ENCODE measurements at regions not wholly inside any gene's neighbourhood (a gene's known extent, or its start where the extent isn't known, plus 50 kb on each side); places are given as distances from the start of the nearest gene placed in this dataset.
A peak's percentile ranks its signal among the peaks of the same experiment; 100 is the strongest.

DNA sequence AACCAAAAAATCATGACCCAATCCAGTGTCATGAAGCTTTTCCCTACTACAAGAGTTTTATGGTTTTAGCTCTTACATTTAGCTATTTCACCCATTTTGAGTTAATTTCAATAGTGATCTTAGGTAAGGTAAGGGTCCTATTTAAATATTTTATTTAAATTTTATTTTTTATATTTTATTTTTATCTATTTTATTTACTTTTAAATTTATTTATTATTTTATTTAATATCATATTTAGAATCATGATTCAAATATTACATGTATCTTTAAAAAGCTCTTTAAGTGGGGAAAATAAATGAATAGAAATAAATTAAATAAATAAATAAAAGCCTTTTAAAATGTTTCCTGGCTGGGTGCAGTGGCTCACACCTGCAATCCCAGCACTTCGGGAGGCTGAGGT is 276.0 kb downstream of the SKIDA1 start:
- DNase-seq = no peak

DNA sequence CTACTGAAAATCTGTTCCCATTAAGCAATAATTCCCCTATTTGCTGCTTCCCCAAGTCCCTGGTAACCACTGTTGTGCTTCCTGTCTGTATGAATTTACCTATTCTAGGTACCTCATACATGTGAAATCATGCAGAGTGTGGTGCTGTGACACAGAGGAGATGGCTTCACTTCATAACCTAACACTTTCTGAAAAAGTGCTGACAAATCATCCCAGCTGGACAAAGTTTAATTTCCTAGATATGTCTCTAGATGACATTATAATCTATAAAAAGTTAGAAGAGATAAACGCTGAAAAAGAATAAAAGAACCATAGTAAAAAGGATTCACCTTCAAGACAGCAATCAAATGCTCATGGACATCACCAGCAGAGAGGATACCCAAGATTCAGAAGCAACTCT is 277.9 kb downstream of the SKIDA1 start:
- no peak for DNase-seq

DNA sequence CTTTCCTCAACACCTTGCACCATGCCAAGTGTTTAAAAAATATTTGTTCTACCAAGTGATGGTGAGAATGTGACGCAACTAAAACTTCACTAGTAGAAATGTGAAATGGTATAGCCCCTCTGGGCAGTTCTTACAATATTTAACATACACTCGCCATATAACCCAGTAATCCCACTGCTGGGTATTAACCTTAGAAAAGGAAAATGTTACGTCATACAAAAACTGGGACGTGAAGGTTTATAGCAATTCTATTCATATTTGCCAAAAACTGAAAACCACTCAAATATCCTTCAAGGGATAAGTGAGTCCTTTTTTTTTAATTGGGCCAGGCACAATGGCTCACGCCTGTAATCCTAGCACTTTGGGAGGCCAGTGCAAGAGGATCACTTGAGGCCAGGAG is 279.3 kb downstream of the SKIDA1 start:
- no peak for DNase-seq

DNA sequence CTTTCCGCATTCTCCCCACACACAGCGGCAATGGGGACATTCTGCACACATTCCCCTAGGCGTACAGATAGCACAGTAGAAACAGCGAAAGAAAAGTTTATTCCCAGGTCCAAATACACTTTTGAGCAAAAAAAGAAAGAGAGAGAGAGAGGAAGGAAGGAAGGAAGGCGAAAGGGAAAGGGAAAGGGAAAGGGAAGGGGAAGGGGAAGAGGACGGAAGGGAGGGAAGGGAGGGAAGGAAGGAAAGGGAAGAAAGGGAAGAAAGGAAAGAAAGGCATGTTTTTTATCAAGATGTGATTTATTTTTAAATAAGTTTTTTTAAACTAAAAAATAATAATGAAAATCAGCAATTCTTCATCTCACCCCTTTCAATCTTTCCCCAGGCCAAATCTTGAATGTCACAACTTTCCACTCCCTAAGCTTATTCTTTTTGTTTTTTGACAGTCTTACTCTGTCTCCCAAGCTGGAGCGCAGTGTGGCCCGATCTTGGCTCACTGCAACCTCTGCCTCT is 281.7 kb downstream of the SKIDA1 start:
- DNase-seq = no peak

DNA sequence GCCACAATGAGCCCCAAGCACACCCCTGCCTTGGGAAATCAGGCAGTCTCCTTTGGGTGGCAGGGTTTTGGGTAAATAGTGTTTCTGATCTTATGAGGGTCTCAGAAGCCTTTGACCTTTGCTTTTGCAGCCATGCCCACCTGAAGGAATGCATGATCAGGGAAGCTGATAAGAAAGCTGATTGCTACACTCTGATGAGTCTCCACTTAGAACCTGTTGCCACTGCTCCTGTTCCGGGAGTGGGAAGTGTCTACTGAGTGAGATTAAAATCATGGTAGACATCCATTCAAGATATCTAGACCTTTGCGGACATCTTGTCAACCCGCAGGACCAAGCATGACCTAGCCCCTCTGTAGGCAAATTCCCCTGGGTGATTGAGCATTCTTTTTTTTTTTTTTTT is 282.6 kb downstream of the SKIDA1 start:
- DNase-seq = no peak

DNA sequence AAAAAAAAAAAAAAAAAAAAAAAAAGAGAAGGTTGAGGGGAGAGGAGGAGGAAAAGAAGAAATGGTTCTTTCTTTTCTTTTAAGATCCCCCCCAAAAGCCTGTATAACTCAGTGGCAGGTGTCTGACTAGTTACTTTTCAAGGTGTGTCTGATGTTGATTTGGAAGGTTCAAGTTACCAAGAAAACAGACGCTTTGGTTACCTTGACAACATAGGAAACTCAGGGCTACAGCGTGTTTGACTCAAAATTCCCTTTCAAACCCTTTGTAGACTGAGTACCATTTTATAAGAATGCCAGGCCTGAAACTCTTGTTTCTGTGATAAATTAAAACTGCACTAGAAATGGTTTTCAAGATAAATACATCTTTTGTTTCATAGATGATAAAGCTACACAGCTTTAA is 286.8 kb downstream of the SKIDA1 start:
- no peak for DNase-seq

DNA sequence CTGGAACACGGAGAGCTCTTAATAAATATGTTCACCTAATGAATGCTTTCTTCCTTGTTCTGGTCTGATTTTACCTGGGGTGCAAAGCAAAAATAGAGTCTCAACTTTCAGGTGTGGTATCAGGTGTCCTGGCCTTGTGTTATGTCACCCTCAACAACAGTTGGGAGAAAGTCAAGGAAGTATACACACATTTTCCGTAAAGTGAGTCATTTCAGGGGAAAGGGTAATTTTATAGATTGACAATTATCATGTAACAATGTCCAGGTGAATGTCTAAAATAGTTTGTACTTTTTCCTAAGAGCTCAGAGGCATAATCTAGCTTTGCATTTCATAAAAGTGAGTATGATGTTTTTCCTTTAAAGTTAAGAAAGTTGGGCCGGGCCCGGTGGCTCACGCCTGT is 287.4 kb downstream of the SKIDA1 start:
- DNase-seq = no peak

DNA sequence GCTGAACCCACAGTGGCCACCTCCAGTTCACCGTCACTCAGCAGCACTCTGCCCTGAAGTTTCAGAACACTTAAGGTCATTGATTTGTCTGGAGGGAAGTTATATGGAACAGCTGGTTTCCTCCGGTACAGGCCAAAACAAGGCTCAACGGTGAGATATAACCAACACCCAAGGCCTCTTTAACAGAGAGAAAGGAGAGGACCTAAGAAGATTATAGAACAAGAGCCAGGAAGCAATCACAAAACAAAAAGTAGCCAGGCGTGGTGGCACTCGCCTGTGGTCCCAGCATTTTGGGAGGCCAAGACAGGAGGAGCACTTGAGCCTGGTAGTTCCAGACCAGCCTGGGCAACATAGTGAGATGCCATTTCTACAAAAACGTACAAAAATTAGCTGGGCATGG is 290.7 kb downstream of the SKIDA1 start:
- no peak for DNase-seq

DNA sequence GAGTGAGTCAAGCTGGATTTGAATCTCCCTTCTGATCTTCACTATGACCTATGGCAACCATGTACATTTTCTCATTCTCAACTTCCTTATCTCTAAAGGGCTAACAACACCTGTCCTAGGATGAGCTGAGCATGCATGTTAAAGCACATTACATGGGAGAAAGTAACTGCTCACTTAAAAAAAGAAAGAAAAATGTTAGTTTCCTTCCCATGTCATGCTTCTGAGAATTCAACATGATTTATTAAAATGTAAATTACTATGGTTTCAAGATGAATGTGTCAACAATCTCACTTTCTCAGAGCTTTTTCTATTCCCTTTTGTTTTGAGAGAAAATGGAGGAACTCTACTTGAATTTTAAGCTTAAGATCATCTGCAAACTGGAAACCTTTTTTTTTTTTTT is 295.3 kb downstream of the SKIDA1 start:
- DNase-seq = no peak

DNA sequence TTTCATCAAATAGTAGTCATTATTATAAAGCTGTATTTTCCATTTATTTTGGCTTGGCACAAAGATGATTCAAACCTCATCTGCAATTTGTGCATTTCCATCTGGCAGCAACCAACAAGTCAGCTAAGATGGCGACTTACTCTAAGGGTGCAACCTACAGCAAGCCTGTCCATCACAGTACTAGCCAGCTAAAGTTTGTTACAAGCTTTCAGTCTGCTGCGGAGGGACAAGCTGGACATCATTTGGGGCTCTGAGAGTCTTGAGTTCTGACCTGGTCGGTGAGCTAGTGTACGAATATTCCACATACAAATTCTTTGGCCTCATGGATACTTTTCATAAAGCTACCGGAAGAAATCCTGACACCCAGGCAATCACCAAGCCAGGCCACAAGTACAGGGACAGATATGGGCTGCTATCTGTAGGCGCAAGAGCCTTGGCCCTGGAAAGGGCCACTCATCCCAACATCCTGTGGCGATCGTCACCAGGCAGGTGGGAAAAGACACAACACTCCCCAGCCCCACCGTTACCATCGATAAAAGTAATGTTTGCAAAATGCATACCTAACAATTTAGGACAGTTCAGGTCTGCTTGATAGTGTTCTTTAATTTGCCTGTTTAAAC is 307.6 kb downstream of the SKIDA1 start:
- DNase-seq = no peak

DNA sequence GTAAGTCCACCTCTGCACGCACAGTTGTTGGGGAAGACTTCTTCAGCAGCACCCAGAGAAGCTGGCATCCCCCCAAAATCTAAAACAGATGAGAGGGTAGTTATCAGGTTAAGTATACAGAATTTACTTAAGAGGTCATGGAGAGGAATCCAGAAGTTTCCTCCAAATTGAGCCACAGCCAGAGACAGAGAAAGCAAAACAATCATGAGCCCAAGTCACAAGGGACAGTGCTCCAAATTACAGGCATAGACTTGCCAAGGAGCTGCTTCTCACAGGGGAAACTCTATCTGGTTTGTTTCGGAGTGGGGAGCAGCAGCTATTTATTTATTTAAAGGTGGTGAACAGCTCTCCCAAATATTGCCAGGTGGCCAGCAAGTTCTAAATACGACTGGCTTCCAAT is 308.4 kb downstream of the SKIDA1 start:
- no peak for DNase-seq

DNA sequence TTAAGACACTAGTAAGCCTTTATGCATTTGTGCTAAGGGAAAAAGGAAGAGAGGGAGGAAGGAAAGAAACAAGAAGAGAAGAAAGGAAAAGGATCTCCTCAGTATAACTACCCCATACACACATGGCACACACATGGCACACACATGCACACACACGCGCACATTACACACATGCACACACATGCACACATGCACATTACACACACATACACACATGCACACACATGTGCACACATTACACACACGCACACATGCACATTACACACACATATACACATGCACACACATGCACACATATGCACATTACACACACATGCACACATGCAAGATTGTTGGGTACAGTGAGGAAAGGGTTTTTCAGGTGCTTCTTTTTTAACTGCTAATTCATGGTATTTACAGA is 311.2 kb downstream of the SKIDA1 start:
- no peak for DNase-seq

DNA sequence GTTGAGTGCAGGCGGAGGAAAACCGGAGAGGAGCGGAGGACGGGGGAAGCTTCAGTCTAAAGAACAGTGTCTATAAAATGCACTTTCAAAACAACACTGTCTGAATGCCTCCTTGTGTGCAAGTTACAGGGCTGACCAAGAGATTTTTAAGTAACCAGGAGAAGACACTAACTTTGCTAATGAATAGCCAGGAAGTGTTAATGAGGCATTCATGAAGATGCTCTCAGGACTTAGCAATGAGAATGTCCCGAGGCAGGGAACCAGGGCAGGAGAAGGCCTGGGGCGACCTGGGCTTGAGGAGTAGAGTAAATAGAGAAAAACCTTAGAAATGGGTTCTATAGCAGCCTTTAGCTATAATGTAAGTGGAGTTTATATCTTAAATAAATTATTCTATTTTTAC is 312.1 kb downstream of the SKIDA1 start:
- no peak for DNase-seq

DNA sequence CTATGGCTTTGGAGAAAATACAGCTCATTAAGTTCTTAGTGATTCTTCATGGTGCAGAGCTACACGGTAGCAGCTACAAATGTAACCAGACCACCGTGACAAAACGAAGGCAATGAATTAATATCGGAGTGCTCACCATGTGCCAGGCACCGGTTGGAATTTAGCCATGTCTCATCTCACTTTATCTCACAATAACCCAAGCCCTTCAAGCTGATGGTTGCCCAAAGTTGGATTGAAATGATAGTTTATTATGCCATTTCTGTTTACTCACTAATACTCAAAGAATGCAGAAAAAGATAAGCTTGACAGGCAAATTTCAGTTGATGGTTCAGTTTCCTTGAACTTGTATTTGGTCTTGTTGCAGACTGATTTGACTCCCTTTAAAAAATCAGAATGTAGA is 312.6 kb downstream of the SKIDA1 start:
- no peak for DNase-seq

DNA sequence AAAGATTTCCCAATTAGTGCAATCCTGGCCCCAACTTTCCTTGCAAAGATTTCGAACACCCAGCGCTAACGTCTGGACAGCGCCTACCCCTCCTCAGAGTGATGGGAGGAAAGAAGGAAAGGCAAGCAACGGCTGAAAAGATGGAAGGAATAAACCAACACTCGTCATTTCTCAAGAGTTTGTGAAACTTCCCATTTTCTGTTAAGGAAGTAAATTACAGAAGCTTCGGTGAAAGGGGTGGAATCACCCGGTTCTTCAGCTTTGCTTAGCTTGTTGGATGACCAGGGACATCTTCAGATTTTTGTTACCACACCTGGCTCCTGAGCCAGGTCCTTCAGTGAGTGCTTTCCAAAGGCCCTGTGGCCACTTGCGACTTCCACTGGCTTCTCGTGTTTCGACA is 313.1 kb downstream of the SKIDA1 start:
- DNase-seq = no peak

DNA sequence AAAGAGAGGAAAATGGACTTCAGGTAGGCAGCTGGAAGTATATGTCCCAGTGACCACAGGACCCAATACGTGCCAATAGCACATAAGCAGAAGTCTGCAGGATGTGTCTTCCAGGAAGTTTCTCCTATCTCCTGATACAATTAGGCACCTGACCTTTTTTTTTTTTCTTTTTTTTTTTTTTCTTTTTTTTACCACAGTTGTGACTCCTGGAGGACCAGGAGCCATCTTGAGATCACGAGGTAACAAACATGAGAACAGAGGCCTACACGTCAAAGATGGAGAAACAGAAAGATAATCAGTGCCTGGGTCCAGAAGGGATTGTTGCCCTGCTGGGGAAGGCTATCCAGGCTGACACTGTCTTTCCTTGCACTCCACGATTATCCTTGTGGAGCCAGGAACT is 312.4 kb upstream of the NEBL start:
- no peak for DNase-seq

DNA sequence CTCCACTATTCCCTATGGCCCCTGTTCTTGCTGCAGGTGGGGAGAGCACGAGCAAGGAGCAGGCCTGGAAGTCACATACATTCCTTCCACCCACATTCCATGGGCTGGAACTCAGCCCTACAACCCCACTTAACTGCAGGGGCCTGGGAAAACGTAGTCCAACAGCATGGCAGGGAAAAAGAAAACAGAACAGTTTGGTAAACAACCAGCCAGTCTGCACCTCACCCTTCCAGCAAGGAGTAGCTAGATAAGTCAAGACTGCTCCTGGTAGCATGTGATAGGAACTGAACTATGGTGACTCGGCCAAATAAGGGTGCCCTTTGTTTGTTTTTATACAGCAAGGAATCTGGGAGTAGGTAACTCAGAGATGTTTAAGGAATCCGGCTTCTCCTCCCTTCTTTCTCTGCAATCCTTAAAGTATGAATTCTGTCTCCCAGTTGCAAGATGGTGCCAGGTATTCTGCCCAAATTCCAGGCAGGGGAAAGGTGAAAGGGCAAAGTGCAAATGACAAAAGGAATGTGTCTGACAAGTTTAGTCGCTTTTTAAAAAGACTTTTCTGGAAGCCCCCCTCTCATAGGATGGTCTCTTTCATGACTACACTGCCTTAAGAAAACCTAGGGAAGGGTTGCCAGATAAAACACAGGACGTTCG is 311.7 kb upstream of the NEBL start:
- no peak for DNase-seq

DNA sequence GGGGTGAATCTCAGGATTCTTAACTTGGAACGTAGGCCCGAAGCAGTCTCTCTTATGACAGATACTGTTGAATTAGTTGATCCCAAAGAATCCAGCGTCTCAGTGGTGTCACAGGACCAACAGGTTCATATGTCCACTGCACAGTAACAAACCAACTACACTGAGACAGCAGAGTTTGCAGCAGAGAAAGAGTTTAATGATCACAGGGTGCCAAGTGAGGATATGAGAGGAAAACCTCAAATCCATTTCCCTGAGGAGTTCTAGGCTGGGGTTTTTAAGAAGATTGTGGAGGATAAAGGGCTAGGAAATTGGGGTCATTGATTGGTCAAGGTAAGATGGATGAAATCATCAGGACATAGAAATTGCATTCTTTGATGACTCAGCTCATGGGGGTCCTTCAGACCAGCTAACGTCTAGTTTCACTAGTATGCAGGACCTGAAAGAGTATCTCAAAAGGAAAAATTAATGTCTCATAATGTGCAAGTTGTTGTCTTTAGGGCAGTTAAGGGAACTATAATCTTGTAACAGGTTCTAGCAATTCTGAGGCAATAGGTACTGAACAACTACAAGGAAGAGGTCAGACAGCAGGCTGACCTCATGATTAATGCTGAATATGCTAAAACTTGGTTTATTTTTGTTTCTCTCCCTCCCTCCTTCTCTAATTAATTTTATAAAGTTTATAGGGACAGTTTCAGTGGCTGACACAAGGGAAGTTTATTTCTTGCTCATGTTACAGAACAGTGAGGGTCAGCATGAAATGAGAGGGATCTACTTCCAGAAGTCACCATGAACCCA is 310.9 kb upstream of the NEBL start:
- no peak for DNase-seq

DNA sequence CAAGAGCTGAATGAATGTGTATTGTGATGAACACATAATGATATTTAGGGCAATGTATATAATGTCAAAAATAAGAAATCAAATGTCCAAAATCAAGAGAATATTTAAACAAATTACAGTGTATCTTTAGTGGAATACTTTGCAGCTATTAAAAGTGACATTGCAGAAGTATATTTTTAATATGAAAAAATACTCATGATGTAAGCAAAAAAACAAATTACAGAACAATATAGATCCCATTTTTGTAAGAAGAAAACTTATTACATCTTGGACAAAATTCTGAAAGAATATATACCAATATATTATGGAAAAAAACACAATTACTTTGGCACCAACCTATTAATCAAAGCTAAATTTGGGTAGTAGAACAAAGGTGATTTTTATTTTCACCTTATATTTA is 308.2 kb upstream of the NEBL start:
- DNase-seq = no peak

DNA sequence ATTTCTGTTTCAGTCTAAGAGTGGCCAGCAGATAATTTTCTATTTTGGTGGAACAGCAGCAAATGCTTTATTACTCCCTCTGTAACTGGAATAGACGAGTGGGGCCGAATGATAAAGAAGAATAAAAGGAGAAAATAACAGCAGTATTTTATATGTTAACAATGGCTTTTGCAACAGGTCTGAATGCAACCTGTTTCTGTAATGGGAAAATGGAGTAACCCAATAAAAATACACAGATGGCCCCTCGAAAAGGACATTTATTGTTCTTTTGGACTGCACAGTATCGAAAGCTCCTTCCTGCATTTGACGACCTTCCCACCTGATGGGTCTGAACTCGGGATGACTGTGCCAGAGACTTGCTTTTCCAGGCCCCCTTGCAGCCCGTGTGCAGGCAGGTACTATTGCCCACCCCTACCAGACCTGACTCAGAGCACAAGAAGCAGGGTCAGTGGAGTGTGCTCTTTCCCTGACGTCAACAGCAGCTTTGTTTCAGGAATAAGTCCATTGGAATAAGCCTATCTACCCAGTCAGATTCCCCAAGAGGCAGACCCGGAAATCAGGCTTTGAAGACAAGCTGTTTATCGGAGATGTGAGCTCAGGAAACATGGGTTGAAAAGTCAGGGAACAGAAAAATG is 306.5 kb upstream of the NEBL start:
- DNase-seq = no peak

DNA sequence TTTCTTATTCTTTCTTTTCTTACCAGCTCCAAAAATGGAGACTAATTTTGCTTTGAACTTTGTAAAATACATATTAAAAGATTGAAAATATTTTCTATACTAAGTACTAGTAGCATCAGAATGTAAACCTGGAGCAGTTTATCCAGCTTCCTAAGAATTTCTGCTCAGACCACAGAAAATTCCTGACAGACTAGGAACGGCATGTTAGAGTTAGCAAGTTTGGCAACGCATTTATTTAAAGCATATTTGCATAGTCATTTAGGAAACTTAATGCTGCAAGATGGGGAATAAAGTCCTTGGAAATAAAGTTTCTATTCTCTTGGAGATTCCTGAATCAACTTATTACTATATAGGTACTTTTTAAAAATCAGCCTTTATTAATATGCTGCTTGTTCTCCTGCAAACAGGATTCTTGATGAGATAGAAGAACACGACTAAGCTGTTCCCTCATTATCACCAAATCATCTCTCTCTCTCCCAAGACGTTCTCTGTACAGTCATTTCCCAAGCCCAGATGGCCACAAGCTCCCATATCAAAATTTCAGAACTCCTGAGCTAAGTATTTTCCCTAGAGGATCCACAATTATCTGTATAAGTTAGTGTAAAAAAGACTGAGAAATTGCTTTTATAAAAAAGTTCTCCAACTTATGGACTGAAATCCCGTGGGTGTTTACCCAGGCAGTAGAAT is 305.8 kb upstream of the NEBL start:
- peak; percentile 33 for DNase-seq

DNA sequence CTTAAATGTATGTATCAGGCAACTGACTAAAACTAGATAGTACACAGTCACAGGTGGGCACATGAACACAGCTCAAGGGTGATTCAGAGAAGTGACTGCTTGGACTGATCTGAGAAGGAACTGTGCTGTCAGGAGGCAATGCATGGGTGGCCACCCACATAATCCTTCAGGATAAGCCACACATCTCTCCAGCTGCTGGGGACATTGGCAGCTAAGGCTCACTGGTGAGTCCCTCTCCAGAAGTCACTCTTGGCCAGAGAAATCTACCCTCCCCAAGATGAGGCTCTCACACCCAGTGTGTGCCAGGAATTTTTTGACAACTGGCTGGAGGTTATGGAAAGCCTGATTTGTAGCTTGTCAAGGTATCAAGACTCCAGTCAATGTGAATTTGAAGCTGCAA is 302.4 kb upstream of the NEBL start:
- no peak for DNase-seq

DNA sequence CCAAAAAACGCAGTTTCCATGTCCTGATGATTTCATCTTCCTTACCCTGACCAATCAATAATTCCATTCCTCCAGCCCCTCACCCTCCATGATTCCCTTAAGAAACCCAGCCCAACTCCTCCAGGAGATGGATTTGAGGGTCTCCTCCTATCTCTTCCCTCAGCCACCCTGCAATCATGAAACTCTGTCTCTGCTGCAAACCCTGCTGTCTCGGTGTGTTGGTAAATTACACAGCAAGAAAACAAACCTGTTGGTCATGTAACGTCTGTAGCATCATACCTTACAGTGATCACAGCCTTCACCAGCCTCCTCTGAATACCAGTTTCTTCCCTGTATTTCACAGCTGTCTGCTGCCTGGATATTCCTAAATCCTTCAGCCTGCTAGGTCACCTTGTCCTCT is 300.7 kb upstream of the NEBL start:
- DNase-seq = no peak
